Mononuclear cell (primary cell): ENCODE measurements at regions not wholly inside any gene's neighbourhood (a gene's known extent, or its start where the extent isn't known, plus 50 kb on each side); places are given as distances from the start of the nearest gene placed in this dataset.

ENCODE experiments used
- H3K27me3 ChIP-seq: 2 replicates; pipeline ENCODE4 v1.6.0; 2011; ENCODE audit warnings: low read length, control low read depth; ENCODE audit not compliant: insufficient read depth
- H3K4me1 ChIP-seq: 2 replicates; pipeline ENCODE4 v1.5.1; 2011; ENCODE audit warnings: mild to moderate bottlenecking, low read length, control low read depth; ENCODE audit not compliant: insufficient read depth
- H3K4me3 ChIP-seq: 2 replicates; pipeline ENCODE4 v1.5.1; 2011; ENCODE audit warnings: mild to moderate bottlenecking, low read length, moderate library complexity
- H3K9me3 ChIP-seq: 2 replicates; pipeline ENCODE4 v1.5.1; 2011; ENCODE audit warnings: low read depth, mild to moderate bottlenecking, control low read depth, low read length

DNA sequence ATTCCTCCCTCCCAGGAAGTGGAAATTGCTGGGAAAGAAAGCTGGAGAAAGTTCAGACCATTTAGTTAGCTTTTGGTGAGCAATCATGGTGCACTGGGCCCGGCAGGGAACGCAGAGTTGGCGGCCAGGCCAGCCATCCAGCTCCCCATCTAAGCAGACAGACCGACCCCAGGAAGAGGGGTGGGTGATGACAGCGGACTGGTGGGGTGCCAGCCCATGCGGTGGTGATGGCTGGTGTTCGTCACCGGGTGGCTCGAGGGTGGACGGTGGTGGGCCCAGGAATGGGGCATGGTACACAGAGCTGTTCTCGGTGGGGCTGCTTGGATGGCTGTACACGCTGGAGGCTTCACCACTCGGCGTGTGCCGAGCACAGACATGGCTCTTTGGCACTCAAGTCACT lies 85.6 kb upstream of the ARAP3 start:
- Histone ChIP-seq H3K27me3 (no peaks in the 10 kb centered on the region), H3K4me3 (no peak overlapping the region), H3K9me3 (no peaks in the 10 kb centered on the region), H3K4me1 (no peaks in the 10 kb centered on the region)

GRCh38 chr5:141765896-141766551 lies 84.0 kb upstream of the ARAP3 start:
- no peaks in the 10 kb centered on the region for H3K27me3 ChIP-seq

DNA sequence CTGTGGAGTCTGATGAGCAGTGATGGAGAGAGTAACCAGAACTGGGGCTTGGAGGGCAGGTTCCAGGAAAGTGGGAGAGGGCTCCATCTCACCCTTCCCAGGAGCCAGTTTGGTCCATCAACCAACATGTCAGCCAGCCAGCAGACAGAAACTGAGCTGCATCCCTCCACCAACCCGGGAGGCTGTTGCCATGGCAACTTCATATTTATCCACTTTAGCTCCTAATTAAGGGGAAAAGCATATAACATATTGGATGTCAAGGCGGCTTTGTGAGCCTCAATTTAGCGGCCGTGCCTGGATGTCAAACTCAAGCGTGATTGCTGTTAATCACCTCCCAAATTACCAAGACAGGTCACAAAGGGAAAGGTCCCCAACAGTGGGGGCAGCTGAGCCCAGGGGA lies 81.5 kb upstream of the ARAP3 start:
- H3K4me3 ChIP-seq: no peak overlapping the region
- H3K9me3 ChIP-seq: no peaks in the 10 kb centered on the region
- H3K4me1 ChIP-seq: no peaks in the 10 kb centered on the region
- peaks cover 11% of the 10 kb centered on the region for H3K27me3 ChIP-seq

More at GRCh38 chr5:141765896-141766551, 84.0 kb upstream of the ARAP3 start:
- H3K4me3 ChIP-seq: no peak overlapping the region
- H3K9me3 ChIP-seq: no peaks in the 10 kb centered on the region
- H3K4me1 ChIP-seq: no peaks in the 10 kb centered on the region

DNA sequence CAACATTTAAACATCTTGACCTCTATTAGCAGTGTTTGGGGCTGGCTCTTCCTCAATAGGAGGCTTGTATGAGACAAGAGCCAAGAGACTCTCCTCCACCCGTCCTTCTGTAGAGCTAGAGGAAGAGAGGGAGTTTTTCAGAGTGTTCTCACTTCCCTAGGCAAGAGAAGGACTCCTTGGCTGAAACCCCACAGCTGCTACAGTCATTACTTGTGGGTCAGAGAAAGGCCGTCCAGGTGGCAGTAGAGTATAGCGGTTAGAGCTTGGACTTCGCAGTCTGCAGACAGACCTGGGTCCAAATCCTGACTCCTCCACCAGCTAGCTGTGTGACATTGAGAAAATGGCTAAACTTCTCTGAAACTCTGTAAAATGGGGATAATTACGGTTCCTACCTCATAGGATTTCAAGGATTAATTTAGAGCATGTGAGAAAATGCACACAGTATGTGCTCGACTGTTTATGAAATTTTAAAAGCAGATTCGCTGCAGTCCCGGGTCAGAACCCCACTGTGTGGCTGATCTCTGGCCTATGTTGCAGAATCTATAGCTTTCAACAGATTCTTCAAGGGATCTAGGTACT lies 80.8 kb upstream of the ARAP3 start:
- Histone ChIP-seq H3K27me3 (peaks cover 18% of the 10 kb centered on the region), H3K9me3 (no peaks in the 10 kb centered on the region), H3K4me3 (no peak overlapping the region), H3K4me1 (no peaks in the 10 kb centered on the region)

GRCh38 chr5:141762316-141762715 lies 80.3 kb upstream of the ARAP3 start:
- H3K9me3 ChIP-seq: no peaks in the 10 kb centered on the region
- H3K4me1 ChIP-seq: no peaks in the 10 kb centered on the region
- peaks cover 22% of the 10 kb centered on the region for H3K27me3 ChIP-seq
- H3K4me3 ChIP-seq: no peak overlapping the region

DNA sequence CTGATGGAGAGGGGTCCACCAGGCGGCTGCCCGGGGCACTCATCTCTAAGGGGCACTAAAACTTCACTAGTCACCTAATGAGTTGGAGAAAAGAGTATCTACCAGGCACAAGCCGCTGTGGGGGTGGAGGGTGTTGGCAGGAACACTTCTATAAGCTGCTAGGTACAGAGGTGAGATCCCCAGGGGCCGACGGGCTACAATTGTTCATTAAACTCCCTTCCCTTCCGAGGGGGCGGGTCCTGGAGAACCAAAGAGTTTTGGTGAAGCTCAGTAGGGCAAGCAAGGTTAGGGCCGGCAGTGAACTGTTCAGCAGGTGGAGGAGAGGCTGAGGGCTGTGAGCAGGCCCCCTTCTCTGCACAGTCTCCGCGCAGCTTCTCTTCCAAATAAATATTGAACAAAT lies 78.7 kb upstream of the ARAP3 start:
- Histone ChIP-seq H3K4me3 (no peak overlapping the region), H3K9me3 (no peaks in the 10 kb centered on the region), H3K27me3 (peaks cover 25% of the 10 kb centered on the region), H3K4me1 (no peaks in the 10 kb centered on the region)

- Histone ChIP-seq H3K4me3 (no peak overlapping the region), H3K27me3 (peaks cover 25% of the 10 kb centered on the region), H3K9me3 (no peaks in the 10 kb centered on the region), H3K4me1 (no peaks in the 10 kb centered on the region)
These were observed 78.2 kb upstream of the ARAP3 start for GRCh38 chr5:141760193-141760592.

- no peaks in the 10 kb centered on the region for H3K9me3 ChIP-seq
- H3K4me1 ChIP-seq: no peaks in the 10 kb centered on the region
- peaks cover 39% of the 10 kb centered on the region for H3K27me3 ChIP-seq
- H3K4me3 ChIP-seq: no peak overlapping the region
These were observed 76.4 kb upstream of the ARAP3 start for GRCh38 chr5:141758310-141758998.

- Histone ChIP-seq H3K27me3 (peaks cover 48% of the 10 kb centered on the region), H3K9me3 (no peaks in the 10 kb centered on the region), H3K4me3 (no peak overlapping the region), H3K4me1 (no peaks in the 10 kb centered on the region)
These were observed 75.4 kb upstream of the ARAP3 start for GRCh38 chr5:141757402-141757801.

DNA sequence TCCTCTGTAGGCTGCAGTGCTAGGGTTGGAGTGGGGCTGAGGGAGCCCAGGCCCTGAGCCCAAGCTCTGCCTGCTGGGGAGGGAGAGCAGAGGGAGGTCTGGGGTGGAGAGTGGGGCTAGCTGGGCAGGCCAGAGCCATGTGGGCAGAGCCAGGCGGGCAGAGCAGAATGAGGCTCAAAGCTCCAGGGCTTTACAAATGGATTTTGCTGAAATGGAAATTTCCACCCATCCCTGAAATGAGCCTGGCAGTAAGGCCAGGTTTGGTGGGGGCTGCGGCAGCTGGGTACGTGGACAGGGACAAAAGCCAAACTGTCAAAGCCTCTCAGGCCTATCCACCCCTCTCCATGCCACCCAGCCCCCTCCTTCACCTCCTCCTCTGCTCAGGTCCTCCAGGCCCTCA lies 74.2 kb upstream of the ARAP3 start:
- H3K9me3 ChIP-seq: no peaks in the 10 kb centered on the region
- H3K4me3 ChIP-seq: no peak overlapping the region
- peaks cover 53% of the 10 kb centered on the region for H3K27me3 ChIP-seq
- H3K4me1 ChIP-seq: no peaks in the 10 kb centered on the region

DNA sequence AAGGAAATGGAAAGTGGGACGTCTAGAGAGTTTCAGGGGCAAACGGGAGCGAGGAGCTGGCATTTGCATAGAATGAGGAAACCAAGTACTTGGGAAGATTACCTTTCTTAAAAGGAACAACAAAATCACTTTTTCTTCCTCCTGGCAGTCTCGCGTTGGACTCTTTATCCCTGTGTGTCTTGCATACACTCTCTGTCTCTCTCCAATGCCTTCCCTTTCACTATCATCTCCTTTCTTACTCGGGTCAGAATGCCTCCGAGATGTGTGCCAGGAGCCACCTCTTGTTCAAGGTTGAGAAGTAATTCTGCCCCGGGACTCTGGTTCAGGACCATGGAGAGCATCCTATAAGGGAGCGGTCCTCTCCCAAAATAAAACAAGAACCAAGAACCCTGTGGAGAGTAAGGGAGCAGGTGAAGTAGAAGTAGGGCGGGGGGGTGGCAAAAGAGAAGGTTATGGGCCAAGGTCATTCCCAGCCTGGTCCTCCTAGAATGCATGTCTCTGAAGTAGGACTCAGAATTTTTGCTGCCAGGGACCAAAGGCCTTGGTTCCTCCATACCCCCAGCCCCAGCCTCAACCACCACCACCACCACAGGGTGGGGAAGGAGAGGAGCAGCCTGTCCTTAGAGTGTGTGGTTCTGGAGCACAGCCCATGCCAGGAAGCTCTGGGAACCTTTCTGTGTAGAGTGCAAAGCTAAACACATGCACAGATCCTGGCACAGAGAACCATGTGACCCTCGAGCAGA lies 72.1 kb upstream of the ARAP3 start:
- Histone ChIP-seq H3K4me1 (no peaks in the 10 kb centered on the region), H3K27me3 (peaks cover 54% of the 10 kb centered on the region), H3K4me3 (no peak overlapping the region), H3K9me3 (no peaks in the 10 kb centered on the region)

- Histone ChIP-seq H3K4me3 (no peak overlapping the region), H3K9me3 (no peaks in the 10 kb centered on the region), H3K27me3 (peaks cover 46% of the 10 kb centered on the region), H3K4me1 (no peaks in the 10 kb centered on the region)
These were observed 71.3 kb upstream of the ARAP3 start for GRCh38 chr5:141753143-141753970.

- Histone ChIP-seq H3K4me3 (no peak overlapping the region), H3K27me3 (peaks cover 12% of the 10 kb centered on the region), H3K9me3 (no peaks in the 10 kb centered on the region), H3K4me1 (no peaks in the 10 kb centered on the region)
These were observed 65.4 kb upstream of the ARAP3 start for GRCh38 chr5:141747152-141748141.

DNA sequence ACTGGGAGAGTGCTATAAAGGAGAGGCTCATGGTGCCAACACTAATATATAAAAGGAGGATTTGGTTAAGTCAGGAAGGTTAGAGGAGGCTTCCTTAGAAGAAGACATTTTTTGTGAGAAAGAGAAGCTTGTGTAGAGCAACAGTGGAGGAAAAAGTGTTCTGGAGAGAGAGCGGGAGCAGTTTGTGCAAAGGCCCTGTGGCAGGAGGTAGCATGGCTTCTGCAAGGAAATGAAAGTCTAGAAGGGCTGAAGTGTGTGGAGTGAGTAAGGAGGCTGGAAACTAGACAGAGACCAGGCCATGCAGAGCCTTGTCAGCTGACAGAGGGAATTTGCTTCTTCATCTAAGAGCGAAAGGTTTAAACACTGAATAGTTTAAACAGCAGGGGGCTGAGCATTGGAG lies 64.4 kb upstream of the ARAP3 start:
- peaks cover 7% of the 10 kb centered on the region for H3K27me3 ChIP-seq
- H3K9me3 ChIP-seq: no peaks in the 10 kb centered on the region
- H3K4me1 ChIP-seq: no peaks in the 10 kb centered on the region
- H3K4me3 ChIP-seq: no peak overlapping the region
